SH-SY5Y (cell line): ENCODE measurements at regions not wholly inside any gene's neighbourhood (a gene's known extent, or its start where the extent isn't known, plus 50 kb on each side); places are given as distances from the start of the nearest gene placed in this dataset.

Source experiments
- GATA2 ChIP-seq: IDR thresholded peaks from 2 replicates; pipeline ENCODE4 v1.6.1; 2011; ENCODE audit warnings: mild to moderate bottlenecking, low read depth, low read length
- GATA3 ChIP-seq: IDR thresholded peaks from 2 replicates; pipeline ENCODE4 v1.6.1; 2011; ENCODE audit warnings: low read depth, mild to moderate bottlenecking, low read length, moderate library complexity

DNA sequence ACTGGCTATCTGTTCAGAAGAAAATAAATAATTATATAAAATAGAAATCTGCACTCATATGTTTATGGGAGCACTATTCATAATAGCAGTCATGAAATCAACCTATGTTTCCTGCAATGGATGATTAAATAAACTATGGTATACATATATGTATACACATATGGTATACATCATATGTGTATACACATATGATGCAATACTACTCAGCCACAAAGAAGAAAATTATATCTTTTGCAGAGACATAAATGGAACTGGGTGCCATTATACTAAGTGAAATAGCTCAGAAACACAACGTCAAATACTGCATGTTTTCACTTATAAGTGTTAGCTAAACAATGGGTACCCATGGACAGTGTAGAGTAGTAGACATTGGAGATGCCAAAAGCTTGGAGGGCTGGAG, 381.2 kb upstream of the LRFN5 start:
- TF ChIP-seq GATA2 (no peak), GATA3 (no peak)
